Kidney (tissue), 13 donors: ENCODE measurements at regions not wholly inside any gene's neighbourhood (a gene's known extent, or its start where the extent isn't known, plus 50 kb on each side); places are given as distances from the start of the nearest gene placed in this dataset.
A peak's percentile ranks its signal among the peaks of the same experiment; 100 is the strongest.

Source experiments
- DNase-seq, 5 donors: peaks; one replicate each; pipeline ENCODE4 v3.0.0-alpha.2; 2013 to 2020
- FAIRE-seq: peaks from 2 replicates; lab custom pipeline; 2012; peaks lifted over from hg19 to GRCh38; lab: Jason Lieb, UNC
- H3K27ac ChIP-seq, 2 donors: one replicate each; pipeline ENCODE4 v1.7.0; 2013; ENCODE audit warnings: low read depth in 2 of 2, low read length in 2 of 2, inconsistent platforms in 1 of 2
- H3K27me3 ChIP-seq: one replicate; pipeline ENCODE4 v1.7.1; 2013; ENCODE audit warnings: low read length, inconsistent platforms; ENCODE audit not compliant: control insufficient read depth, insufficient read depth
- H3K36me3 ChIP-seq, 3 donors: one replicate each; pipeline versions ENCODE4 v1.7.0 to v1.7.1; 2013; ENCODE audit warnings: low read length in 3 of 3, control low read depth in 1 of 3, inconsistent platforms in 1 of 3; ENCODE audit not compliant: insufficient read depth in 3 of 3, control insufficient read depth in 2 of 3
- H3K4me1 ChIP-seq, 3 donors: one replicate each; pipeline versions ENCODE4 v1.7.0 to v1.7.1; 2013; ENCODE audit warnings: low read length in 3 of 3, inconsistent platforms in 1 of 3, low read depth in 1 of 3; ENCODE audit not compliant: control insufficient read depth in 2 of 3, insufficient read depth in 2 of 3
- H3K4me3 ChIP-seq, 3 donors: one replicate each; pipeline versions ENCODE4 v1.7.0 to v1.8.1; 2013; ENCODE audit warnings: low read length in 3 of 3, control low read depth in 1 of 3, inconsistent platforms in 1 of 3
- H3K9ac ChIP-seq, 3 donors: one replicate each; pipeline versions ENCODE4 v1.7.0 to v1.7.1; 2013; ENCODE audit warnings: low read length in 3 of 3, control low read depth in 1 of 3, inconsistent platforms in 1 of 3
- H3K9me3 ChIP-seq, 3 donors: one replicate each; pipeline versions ENCODE4 v1.7.0 to v1.7.1; 2013; ENCODE audit warnings: low read length in 3 of 3, control low read depth in 1 of 3, inconsistent platforms in 1 of 3; ENCODE audit not compliant: control insufficient read depth in 2 of 3, insufficient read depth in 1 of 3
- CTCF ChIP-seq: IDR thresholded peaks from 3 replicates; pipeline ENCODE4 v1.5.1; 2012; ENCODE audit warnings: mild to moderate bottlenecking, moderate library complexity, borderline replicate concordance; ENCODE audit not compliant: insufficient read depth; ENCODE audit errors: extremely low read depth
- intact Hi-C: fragments of 100-400 bp; cut with DNase I; formaldehyde crosslinking; loops from one replicate; pipeline ENCODE4 v1.11.1; 2022
- donor health status: control.
- donor health status: control.
- donor health status: control.
- donor health status: control.
- donor health status: control.
- donor health status: DM: yes; HTN: yes; CAD: no.
- donor health status: Normal renal cell carcinoma (clear cell type).

DNA sequence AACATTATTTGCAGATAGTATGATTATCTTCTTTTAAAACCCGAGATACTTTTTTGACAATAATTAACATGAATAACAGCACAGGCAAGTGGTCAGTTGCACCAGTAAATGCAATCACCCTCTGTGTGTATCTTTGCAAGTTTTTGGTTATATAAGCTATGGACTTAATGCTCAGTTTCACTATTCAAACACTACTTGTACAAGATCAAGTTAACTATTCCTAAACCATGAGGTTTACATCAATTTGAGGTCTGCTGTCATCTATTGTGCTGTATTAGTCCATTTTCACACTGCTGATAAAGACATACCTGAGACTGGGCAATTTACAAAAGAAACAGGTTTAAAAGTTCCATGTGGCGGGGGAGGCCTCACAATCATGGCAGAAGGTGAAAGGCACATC, 323.2 kb downstream of the NR4A2 start:
- intact Hi-C loops = no loop called here
- Histone ChIP-seq H3K9ac (no peak overlapping the region), H3K36me3 (no peaks in the 10 kb centered on the region), H3K4me1 (no peaks in the 10 kb centered on the region), H3K9me3 (peaks cover 0 to 4% (median 0%) of the 10 kb centered on the region in 3 donors), H3K4me3 (no peak overlapping the region), H3K27ac (no peak overlapping the region), H3K27me3 (no peaks in the 10 kb centered on the region)
- TF ChIP-seq CTCF = no peak
- no peak for DNase-seq
- FAIRE-seq = no peak

- H3K27ac ChIP-seq = no peak overlapping the region
- intact Hi-C loops = no loop called here
- H3K36me3 ChIP-seq = no peaks in the 10 kb centered on the region
- H3K4me1 ChIP-seq = no peaks in the 10 kb centered on the region
- H3K9ac ChIP-seq = no peak overlapping the region
- FAIRE-seq (no peak), DNase-seq (peak in 1 of 5 donors; percentile 70)
- H3K9me3 ChIP-seq = peaks cover 0 to 4% (median 0%) of the 10 kb centered on the region in 3 donors
- no peak for TF ChIP-seq CTCF
- H3K4me3 ChIP-seq = no peak overlapping the region
- H3K27me3 ChIP-seq = no peaks in the 10 kb centered on the region
Measured at GRCh38 chr2:156006721-156007618, 325.6 kb downstream of the NR4A2 start.

DNA sequence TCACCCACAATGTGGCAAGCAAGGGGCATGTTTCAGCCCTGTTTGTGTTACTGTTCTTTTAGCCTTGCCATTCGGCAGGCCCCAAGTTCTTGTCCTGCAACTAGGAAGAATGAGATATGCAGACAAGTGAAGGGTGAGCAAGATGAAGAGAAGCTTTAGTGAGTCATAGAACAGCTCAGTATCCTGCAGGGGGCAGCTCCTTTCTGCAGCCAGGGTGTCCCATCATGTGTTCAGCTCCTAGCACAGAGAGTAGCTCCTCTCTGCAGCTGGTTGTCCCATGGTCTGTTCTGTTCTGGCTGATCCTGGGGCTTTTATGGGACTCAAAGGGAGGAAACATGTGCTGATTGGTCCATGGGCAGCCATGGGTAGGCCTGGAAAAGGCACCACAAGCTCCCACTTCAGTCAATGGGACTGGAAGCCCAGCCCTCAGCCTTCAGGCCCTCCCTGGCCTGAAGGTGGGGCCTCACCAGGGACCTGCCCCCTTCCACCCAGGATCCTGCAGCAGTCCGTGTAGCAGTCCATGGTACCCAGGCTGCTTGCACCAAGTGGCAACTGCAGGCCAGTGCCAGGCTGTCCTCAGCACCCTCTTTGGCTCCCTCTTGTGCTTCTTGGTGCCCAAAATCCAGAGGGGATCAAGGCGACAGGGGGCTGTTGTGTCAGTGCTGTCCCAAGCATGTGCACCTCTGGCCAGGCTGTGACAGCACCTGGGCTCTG, 326.4 kb downstream of the NR4A2 start:
- H3K4me1 ChIP-seq = no peaks in the 10 kb centered on the region
- no peak for TF ChIP-seq CTCF
- no peaks in the 10 kb centered on the region for H3K36me3 ChIP-seq
- no peak overlapping the region for H3K27ac ChIP-seq
- H3K9ac ChIP-seq = no peak overlapping the region
- H3K9me3 ChIP-seq = no peaks in the 10 kb centered on the region
- no peak overlapping the region for H3K4me3 ChIP-seq
- no peaks in the 10 kb centered on the region for H3K27me3 ChIP-seq
- FAIRE-seq = no peak
- DNase-seq = peak in 1 of 5 donors; percentile 39
- intact Hi-C loops = no loop called here
